GM12878 (cell line): ENCODE measurements at regions not wholly inside any gene's neighbourhood (a gene's known extent, or its start where the extent isn't known, plus 50 kb on each side); places are given as distances from the start of the nearest gene placed in this dataset.

Experiments used
- ASH2L ChIP-seq: fragments of 300-600, 200-600 bp; sonication (generic); IDR thresholded peaks from 2 replicates; pipeline ENCODE4 v1.6.1; 2017; ENCODE audit warnings: low read depth, mild to moderate bottlenecking, borderline replicate concordance
- CREM ChIP-seq: IDR thresholded peaks from 2 replicates; pipeline ENCODE4 v1.6.1; 2014; ENCODE audit warnings: antibody characterized with exemption, low read depth
- DPF2 ChIP-seq: fragments of 450-650 bp; IDR thresholded peaks from 2 replicates; pipeline ENCODE4 v1.6.1; 2017; ENCODE audit warnings: mild to moderate bottlenecking
- FOXK2 ChIP-seq: fragments of 450-650 bp; IDR thresholded peaks from 2 replicates; pipeline ENCODE4 v1.6.1; 2017; ENCODE audit warnings: mild to moderate bottlenecking, moderate library complexity
- MAX ChIP-seq: IDR thresholded peaks from 2 replicates; pipeline ENCODE4 v1.6.1; 2012; ENCODE audit warnings: low read depth, low read length, improper control_type of control experiment
- POLR2A ChIP-seq: IDR thresholded peaks from 2 replicates; pipeline ENCODE4 v1.6.1; 2011; ENCODE audit warnings: low read depth, mild to moderate bottlenecking, low read length
- RAD21 ChIP-seq: IDR thresholded peaks from 2 replicates; pipeline ENCODE4 v1.6.1; 2011; ENCODE audit warnings: mild to moderate bottlenecking, low read depth, low read length, moderate library complexity; ENCODE audit not compliant: insufficient read depth
- SP1 ChIP-seq: IDR thresholded peaks from one replicate; pipeline ENCODE4 v1.6.1; 2011; ENCODE audit warnings: low read depth, low read length
- TAF1 ChIP-seq: IDR thresholded peaks from 2 replicates; pipeline ENCODE4 v1.6.1; 2011; ENCODE audit warnings: mild to moderate bottlenecking, low read depth, low read length, borderline replicate concordance
- USF2 ChIP-seq: IDR thresholded peaks from 2 replicates; pipeline ENCODE4 v1.6.1; 2011; ENCODE audit warnings: low read depth, low read length, improper control_type of control experiment, borderline replicate concordance
- ZNF592 ChIP-seq: fragments of 450-650 bp; IDR thresholded peaks from 2 replicates; pipeline ENCODE4 v1.6.1; 2017; ENCODE audit warnings: mild to moderate bottlenecking, moderate library complexity
- TF ChIP-seq, protein P1 (sequence below): fragments of 150-350 bp; IDR thresholded peaks from 2 replicates; pipeline ENCODE4 v1.6.1; 2016; ENCODE audit warnings: low read depth, low read length

DNA sequence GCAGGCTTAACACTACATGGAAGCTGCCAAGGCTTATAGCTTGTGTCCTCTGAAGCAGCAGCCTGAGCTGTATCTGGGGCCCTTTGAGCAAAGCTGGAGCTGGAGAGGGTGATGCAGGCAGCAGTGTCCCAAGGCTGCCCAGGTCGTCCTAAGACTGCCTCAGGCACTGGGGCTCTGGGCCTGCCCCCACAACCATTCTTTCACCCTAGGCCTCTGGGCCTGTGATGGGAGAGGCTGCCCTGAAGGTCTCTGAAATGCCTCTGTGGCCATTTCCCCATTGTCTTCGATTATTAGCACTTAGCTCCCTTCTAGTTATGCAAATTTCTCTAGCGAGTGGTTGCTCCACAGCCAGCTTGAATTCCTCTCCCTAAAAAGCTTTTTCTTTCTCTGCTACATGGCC lies 142.0 kb downstream of the LRIG2 start:
- TF ChIP-seq ASH2L, result no peak
- TF ChIP-seq POLR2A, result no peak
- TF ChIP-seq DPF2, result no peak
- TF ChIP-seq, protein P1, sequence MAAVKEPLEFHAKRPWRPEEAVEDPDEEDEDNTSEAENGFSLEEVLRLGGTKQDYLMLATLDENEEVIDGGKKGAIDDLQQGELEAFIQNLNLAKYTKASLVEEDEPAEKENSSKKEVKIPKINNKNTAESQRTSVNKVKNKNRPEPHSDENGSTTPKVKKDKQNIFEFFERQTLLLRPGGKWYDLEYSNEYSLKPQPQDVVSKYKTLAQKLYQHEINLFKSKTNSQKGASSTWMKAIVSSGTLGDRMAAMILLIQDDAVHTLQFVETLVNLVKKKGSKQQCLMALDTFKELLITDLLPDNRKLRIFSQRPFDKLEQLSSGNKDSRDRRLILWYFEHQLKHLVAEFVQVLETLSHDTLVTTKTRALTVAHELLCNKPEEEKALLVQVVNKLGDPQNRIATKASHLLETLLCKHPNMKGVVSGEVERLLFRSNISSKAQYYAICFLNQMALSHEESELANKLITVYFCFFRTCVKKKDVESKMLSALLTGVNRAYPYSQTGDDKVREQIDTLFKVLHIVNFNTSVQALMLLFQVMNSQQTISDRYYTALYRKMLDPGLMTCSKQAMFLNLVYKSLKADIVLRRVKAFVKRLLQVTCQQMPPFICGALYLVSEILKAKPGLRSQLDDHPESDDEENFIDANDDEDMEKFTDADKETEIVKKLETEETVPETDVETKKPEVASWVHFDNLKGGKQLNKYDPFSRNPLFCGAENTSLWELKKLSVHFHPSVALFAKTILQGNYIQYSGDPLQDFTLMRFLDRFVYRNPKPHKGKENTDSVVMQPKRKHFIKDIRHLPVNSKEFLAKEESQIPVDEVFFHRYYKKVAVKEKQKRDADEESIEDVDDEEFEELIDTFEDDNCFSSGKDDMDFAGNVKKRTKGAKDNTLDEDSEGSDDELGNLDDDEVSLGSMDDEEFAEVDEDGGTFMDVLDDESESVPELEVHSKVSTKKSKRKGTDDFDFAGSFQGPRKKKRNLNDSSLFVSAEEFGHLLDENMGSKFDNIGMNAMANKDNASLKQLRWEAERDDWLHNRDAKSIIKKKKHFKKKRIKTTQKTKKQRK, result no peak
- TF ChIP-seq FOXK2, result no peak
- TF ChIP-seq CREM, result no peak
- no peak for TF ChIP-seq MAX
- no peak for TF ChIP-seq ZNF592
- TF ChIP-seq USF2, result no peak
- TF ChIP-seq TAF1, result no peak
- TF ChIP-seq RAD21, result no peak
- no peak for TF ChIP-seq SP1
